Esophagus squamous epithelium (tissue), 5 donors: ENCODE measurements at regions not wholly inside any gene's neighbourhood (a gene's known extent, or its start where the extent isn't known, plus 50 kb on each side); places are given as distances from the start of the nearest gene placed in this dataset.

Experiments used
- DNase-seq: peaks from one replicate; lab custom pipeline; 2025; lab: John Stamatoyannopoulos, UW
- H3K27ac ChIP-seq, 4 donors: fragments of 200-600 bp; sonication (generic); one replicate each; pipeline ENCODE4 v1.5.1; 2016 to 2019; ENCODE audit warnings: mild to moderate bottlenecking in 1 of 4
- H3K27me3 ChIP-seq, 4 donors: fragments of 200-600 bp; sonication (generic); 1 replicate in 3 of 4; 2 replicates in 1 of 4; pipeline versions ENCODE4 v1.5.1 to v1.6.0; 2017 to 2021; ENCODE audit warnings: antibody characterized with exemption in 1 of 4
- H3K36me3 ChIP-seq, 3 donors: fragments of 200-600 bp; sonication (generic); one replicate each; pipeline ENCODE4 v1.5.1; 2016 to 2019
- H3K4me1 ChIP-seq, 3 donors: fragments of 200-600 bp; sonication (generic); one replicate each; pipeline ENCODE4 v1.5.1; 2017 to 2019
- H3K4me3 ChIP-seq, 4 donors: fragments of 200-600 bp; sonication (generic); 1 replicate in 3 of 4; 2 replicates in 1 of 4; pipeline ENCODE4 v1.5.1; 2016 to 2019; ENCODE audit warnings: mild to moderate bottlenecking in 2 of 4, moderate library complexity in 1 of 4
- H3K9me3 ChIP-seq, 3 donors: fragments of 200-600 bp; sonication (generic); one replicate each; pipeline ENCODE4 v1.5.1; 2016 to 2019
- POLR2A ChIP-seq, 4 donors: fragments of 450-650 bp; IDR thresholded peaks; one replicate each; pipeline ENCODE4 v1.6.1; 2017; ENCODE audit warnings: antibody characterized with exemption in 4 of 4, mild to moderate bottlenecking in 4 of 4, moderate library complexity in 3 of 4
- WGBS, 2 donors: methylation state at CpG; one replicate each; pipeline ENCODE4 v1.1.5; 2018; 5-methylcytosine and 5-hydroxymethylcytosine counted together
- intact Hi-C: fragments of 100-400 bp; cut with DNase I; formaldehyde crosslinking; loops from one replicate; pipeline ENCODE4 v1.15.0; 2022
- TF ChIP-seq, protein P1 (sequence below), 6 experiments: fragments of 450-650 bp in 4 of 6; fragments of 200-600 bp in 2 of 6; sonication (generic) in 2 of 6; IDR thresholded peaks; one replicate each; pipeline ENCODE4 v1.5.1; 2016 to 2019; ENCODE audit warnings: antibody characterized with exemption in 6 of 6, mild to moderate bottlenecking in 4 of 6, moderate library complexity in 4 of 6
- donor health status: DM: yes; HTN: yes; CAD: no.

DNA sequence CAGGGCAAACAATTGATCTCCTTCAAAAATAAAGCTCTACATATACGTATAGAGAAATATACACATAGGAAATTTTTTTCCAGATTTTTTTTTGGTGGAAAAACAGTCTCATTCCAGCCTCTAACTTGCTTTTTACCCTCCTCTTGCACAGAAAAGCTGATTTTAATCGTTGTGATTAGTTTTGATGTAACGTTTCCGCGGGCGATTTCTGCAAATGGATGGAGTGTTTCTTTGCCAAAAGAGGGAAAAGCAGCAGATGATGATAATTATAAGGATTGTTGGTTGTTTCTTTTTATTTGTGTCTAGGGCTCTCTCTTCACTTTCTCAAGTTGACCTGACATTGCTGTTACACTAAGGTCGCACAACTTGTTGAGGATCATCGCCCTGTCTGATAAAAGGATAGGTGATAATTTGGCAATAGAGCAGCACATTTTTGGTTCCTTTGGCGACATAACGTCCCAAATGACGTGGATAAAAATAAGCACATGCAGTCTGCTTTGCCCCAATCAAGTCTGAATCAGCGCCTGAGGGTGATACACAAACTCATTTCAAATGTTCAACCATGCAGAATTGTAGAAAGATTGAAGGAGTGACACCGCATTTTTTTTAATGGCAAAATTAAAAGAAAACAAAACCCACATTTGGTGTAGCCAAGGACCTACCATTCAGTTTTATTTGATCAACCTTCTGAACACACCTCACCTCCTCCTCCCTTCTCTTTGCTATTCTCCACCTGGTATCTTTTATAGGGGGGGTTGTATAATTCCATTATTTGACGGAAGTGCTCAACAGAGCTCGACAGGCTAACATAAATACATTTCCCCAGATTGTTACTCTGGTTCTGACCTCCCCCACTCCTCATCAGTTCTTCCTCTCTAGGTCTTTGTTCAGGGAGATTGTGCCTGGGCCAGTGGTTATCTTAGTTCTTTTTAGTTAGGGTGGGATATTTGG, 109.6 kb upstream of the KCTD1 start:
- no peaks in the 10 kb centered on the region for H3K36me3 ChIP-seq
- peaks cover 9 to 46% (median 17%) of the 10 kb centered on the region in 3 donors for H3K4me1 ChIP-seq
- WGBS, 2 donors: 9 to 12% methylated on average over 15 of the region's 15 CpGs
- H3K4me3 ChIP-seq: peak overlapping the region; percentile 61 to 89 (median 78)
- peak overlapping the region; percentile 74 to 93 (median 78) for H3K27ac ChIP-seq
- intact Hi-C loops: loop anchor here (10.0 kb wide), 1 partner anchor 253 kb away; no protein-coding TSS in a partner anchor
- H3K27me3 ChIP-seq: peaks cover 0 to 16% (median 0%) of the 10 kb centered on the region in 4 donors
- DNase-seq: no peak
- no peaks in the 10 kb centered on the region for H3K9me3 ChIP-seq
- TF ChIP-seq POLR2A (IDR thresholded peaks at IDR 0.05): no peak
- TF ChIP-seq, protein P1, sequence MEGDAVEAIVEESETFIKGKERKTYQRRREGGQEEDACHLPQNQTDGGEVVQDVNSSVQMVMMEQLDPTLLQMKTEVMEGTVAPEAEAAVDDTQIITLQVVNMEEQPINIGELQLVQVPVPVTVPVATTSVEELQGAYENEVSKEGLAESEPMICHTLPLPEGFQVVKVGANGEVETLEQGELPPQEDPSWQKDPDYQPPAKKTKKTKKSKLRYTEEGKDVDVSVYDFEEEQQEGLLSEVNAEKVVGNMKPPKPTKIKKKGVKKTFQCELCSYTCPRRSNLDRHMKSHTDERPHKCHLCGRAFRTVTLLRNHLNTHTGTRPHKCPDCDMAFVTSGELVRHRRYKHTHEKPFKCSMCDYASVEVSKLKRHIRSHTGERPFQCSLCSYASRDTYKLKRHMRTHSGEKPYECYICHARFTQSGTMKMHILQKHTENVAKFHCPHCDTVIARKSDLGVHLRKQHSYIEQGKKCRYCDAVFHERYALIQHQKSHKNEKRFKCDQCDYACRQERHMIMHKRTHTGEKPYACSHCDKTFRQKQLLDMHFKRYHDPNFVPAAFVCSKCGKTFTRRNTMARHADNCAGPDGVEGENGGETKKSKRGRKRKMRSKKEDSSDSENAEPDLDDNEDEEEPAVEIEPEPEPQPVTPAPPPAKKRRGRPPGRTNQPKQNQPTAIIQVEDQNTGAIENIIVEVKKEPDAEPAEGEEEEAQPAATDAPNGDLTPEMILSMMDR (IDR thresholded peaks at IDR 0.05): no peak

DNA sequence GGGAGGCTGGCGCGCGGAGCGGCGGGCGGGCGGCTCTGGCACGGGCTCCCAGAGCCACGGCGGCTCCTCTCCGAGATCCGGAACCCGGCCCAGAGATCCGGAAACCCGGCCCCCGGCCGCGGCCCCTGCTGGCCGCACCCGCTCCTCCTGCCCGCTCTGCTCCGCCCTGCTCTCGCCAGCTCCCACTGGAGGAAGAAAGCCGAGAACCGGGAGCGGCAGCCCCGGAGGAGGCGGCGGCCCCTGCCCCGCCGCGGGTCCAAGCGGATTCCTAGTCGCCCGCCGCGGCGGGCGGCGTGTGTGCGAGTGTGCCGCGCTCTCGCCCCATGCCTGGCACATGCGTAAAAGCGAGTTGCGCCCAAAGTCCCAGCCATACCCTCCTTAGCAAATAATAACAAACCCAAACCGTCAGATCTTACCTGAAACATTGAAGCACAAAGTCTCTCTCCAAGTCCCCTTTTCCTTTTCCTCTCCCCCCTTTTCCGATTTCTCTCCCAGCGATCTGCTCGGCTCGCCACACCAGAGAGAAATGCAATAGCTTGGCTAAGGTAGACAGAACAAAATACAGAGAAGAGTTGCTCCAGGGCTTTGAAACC, 108.7 kb upstream of the KCTD1 start:
- Histone ChIP-seq H3K4me1 (peaks cover 9 to 46% (median 17%) of the 10 kb centered on the region in 3 donors), H3K4me3 (peak overlapping the region; percentile 61 to 89 (median 78)), H3K27ac (peak overlapping the region; percentile 74 to 93 (median 78)), H3K27me3 (peaks cover 0 to 16% (median 0%) of the 10 kb centered on the region in 4 donors), H3K36me3 (no peaks in the 10 kb centered on the region), H3K9me3 (no peaks in the 10 kb centered on the region)
- TF ChIP-seq, protein P1 (IDR thresholded peaks at IDR 0.05): peak in 4 of 6 experiments; percentile 15 to 55 (median 30)
- peak in 2 of 4 donors; percentile 50 to 61 for TF ChIP-seq POLR2A (IDR thresholded peaks at IDR 0.05)
- intact Hi-C loops: loop anchor here (10.0 kb wide), 1 partner anchor 252 kb away; no protein-coding TSS in a partner anchor
- 0% methylated on average over 8 to 12 of the region's 52 CpGs for WGBS, 2 donors
- no peak for DNase-seq

- H3K27me3 ChIP-seq: peaks cover 0 to 16% (median 0%) of the 10 kb centered on the region in 4 donors
- TF ChIP-seq, protein P1 (IDR thresholded peaks at IDR 0.05): no peak
- TF ChIP-seq POLR2A (IDR thresholded peaks at IDR 0.05): no peak
- H3K27ac ChIP-seq: peak overlapping the region; percentile 74 to 93 (median 78)
- H3K4me1 ChIP-seq: peaks cover 9 to 46% (median 17%) of the 10 kb centered on the region in 3 donors
- 0 to 1% methylated on average over 16 of the region's 68 CpGs for WGBS, 2 donors
- H3K9me3 ChIP-seq: no peaks in the 10 kb centered on the region
- DNase-seq: no peak
- H3K4me3 ChIP-seq: peak overlapping the region; percentile 61 to 89 (median 78)
- no peaks in the 10 kb centered on the region for H3K36me3 ChIP-seq
- intact Hi-C loops: loop anchor here (10.0 kb wide), 1 partner anchor 252 kb away; no protein-coding TSS in a partner anchor
These were observed 108.1 kb upstream of the KCTD1 start for GRCh38 chr18:26656431-26656943.

DNA sequence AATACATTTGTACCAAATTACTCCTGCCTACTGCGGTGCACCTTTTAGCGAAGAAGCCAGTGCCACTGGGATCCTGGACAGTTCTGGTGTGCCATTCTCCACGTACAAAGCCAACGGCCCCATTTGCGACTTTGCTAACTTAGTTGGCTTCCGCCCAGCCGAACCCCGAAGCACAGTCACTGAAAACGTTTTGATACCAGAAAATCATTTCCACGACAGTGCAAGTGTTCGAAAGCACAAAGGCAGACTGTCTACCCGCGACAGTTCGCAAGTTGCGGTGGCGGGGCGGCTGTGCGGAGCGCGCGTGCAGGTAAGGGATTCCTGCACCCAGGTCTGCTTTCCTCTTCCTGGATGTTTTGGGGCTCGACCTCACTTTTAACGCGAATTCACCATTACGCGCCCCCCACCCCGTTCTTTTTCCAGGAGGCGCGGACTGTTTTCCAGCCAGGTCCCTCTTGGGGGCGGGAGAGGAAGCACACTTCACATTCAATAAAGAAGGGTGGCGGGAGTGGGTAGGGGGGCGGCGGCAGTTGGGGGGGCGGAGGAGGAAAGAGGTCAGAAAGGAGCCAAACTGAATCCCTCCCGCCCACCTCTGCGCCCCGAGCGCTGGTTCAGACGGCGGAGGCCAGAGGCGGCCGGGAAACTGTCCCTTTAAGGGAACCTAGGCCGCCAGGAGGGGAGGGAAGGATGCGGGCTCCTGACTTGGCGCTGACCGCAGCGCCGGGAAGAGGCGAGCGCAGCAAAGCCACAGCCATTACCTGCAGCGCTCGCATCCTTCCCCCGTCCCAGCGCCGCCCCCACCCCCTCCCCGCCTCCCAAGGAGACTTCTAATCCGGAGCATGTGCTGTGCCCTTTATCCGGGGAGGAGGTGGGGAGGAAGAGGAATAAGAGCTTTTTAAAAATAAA, 107.4 kb upstream of the KCTD1 start:
- peak overlapping the region; percentile 74 to 93 (median 78) for H3K27ac ChIP-seq
- no peak for DNase-seq
- peaks cover 9 to 46% (median 17%) of the 10 kb centered on the region in 3 donors for H3K4me1 ChIP-seq
- H3K27me3 ChIP-seq: peaks cover 0 to 16% (median 0%) of the 10 kb centered on the region in 4 donors
- peak overlapping the region; percentile 61 to 89 (median 78) for H3K4me3 ChIP-seq
- TF ChIP-seq, protein P1 (IDR thresholded peaks at IDR 0.05): peak in 1 of 6 experiments; percentile 15
- no peak for TF ChIP-seq POLR2A (IDR thresholded peaks at IDR 0.05)
- WGBS, 2 donors: 1 to 2% methylated on average over 13 to 31 of the region's 58 CpGs
- intact Hi-C loops: loop anchor here (10.0 kb wide), 1 partner anchor 251 kb away; no protein-coding TSS in a partner anchor
- no peaks in the 10 kb centered on the region for H3K36me3 ChIP-seq
- no peaks in the 10 kb centered on the region for H3K9me3 ChIP-seq
